Left ventricle myocardium inferior (tissue), 1 donor: ENCODE measurements at regions not wholly inside any gene's neighbourhood (a gene's known extent, or its start where the extent isn't known, plus 50 kb on each side); places are given as distances from the start of the nearest gene placed in this dataset.

Experiments used
- DNase-seq: peaks from one replicate; pipeline ENCODE4 v3.0.0-alpha.2; 2020
- H3K27ac ChIP-seq: fragments of 200-600 bp; replicated peaks from 2 replicates; pipeline ENCODE4 v1.8.0; 2021
- H3K27me3 ChIP-seq: fragments of 200-600 bp; 2 replicates; pipeline ENCODE4 v1.8.0; 2021; ENCODE audit warnings: low read depth
- H3K36me3 ChIP-seq: fragments of 200-600 bp; 2 replicates; pipeline ENCODE4 v1.8.0; 2021
- H3K4me1 ChIP-seq: fragments of 200-600 bp; 2 replicates; pipeline ENCODE4 v1.8.0; 2021
- H3K4me3 ChIP-seq: fragments of 200-600 bp; 2 replicates; pipeline ENCODE4 v1.8.0; 2021; ENCODE audit warnings: mild to moderate bottlenecking, moderate library complexity
- H3K9me3 ChIP-seq: fragments of 200-600 bp; replicated peaks from 2 replicates; pipeline ENCODE4 v1.8.0; 2021
- intact Hi-C: fragments of 100-400 bp; cut with micrococcal nuclease; formaldehyde crosslinking; loops from one replicate; pipeline ENCODE4 v1.11.0; 2022
- TF ChIP-seq, protein P1 (sequence below): fragments of 200-600 bp; IDR thresholded peaks from 2 replicates; pipeline ENCODE4 v1.8.0; 2021; ENCODE audit warnings: antibody characterized with exemption, mild to moderate bottlenecking, borderline replicate concordance
- donor health status: DM: no; HTN: yes; CAD: no; lungs with severe emphysema.

DNA sequence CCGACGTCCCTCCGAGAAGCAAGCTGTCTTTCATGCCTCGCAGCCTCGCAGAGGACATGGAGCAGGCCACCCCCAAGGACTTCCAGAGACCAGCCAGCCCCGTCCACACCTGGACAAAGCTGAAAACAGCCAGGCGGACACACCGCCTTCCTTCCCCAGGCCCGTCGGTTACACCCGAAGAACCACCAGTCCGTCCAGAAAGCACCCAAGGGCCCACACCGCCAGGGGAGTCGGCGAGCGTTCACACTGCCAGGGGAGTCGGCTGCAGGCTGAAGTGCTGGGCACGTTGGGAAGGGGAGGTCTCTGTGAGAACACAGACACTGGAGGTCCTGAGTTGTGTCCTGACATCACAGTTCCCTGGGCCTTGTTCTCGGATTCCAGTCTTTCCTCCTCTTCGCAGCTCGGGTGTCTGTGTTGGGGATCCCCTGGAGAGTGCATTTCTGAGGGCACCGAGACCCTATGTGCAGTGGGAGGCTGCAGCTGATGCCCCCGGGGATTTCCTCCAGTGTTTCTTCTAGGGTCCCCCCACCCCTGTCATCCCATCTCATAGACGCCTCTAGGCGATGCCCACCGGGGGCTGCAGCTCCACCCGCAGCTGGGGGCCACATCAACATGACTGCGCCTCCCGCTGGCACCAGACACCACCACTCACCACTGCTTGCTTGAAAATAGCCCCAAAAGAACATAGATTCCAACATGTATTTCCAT is 344.4 kb upstream of the SALL3 start:
- Histone ChIP-seq H3K27me3 (peaks cover 19% of the 10 kb centered on the region), H3K9me3 (peaks cover 4% of the 10 kb centered on the region), H3K4me1 (no peaks in the 10 kb centered on the region), H3K36me3 (no peaks in the 10 kb centered on the region), H3K27ac (no peak overlapping the region), H3K4me3 (no peak overlapping the region)
- TF ChIP-seq, protein P1, sequence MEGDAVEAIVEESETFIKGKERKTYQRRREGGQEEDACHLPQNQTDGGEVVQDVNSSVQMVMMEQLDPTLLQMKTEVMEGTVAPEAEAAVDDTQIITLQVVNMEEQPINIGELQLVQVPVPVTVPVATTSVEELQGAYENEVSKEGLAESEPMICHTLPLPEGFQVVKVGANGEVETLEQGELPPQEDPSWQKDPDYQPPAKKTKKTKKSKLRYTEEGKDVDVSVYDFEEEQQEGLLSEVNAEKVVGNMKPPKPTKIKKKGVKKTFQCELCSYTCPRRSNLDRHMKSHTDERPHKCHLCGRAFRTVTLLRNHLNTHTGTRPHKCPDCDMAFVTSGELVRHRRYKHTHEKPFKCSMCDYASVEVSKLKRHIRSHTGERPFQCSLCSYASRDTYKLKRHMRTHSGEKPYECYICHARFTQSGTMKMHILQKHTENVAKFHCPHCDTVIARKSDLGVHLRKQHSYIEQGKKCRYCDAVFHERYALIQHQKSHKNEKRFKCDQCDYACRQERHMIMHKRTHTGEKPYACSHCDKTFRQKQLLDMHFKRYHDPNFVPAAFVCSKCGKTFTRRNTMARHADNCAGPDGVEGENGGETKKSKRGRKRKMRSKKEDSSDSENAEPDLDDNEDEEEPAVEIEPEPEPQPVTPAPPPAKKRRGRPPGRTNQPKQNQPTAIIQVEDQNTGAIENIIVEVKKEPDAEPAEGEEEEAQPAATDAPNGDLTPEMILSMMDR = no peak
- DNase-seq = no peak
- intact Hi-C loops = no loop called here

GRCh38 chr18:78636260-78636659 is 343.4 kb upstream of the SALL3 start:
- TF ChIP-seq, protein P1 = no peak
- H3K27ac ChIP-seq = no peak overlapping the region
- no peaks in the 10 kb centered on the region for H3K36me3 ChIP-seq
- no peaks in the 10 kb centered on the region for H3K9me3 ChIP-seq
- H3K27me3 ChIP-seq = peaks cover 29% of the 10 kb centered on the region
- no peak for DNase-seq
- no peaks in the 10 kb centered on the region for H3K4me1 ChIP-seq
- intact Hi-C loops = no loop called here
- no peak overlapping the region for H3K4me3 ChIP-seq

GRCh38 chr18:78637442-78638402 is 341.9 kb upstream of the SALL3 start:
- Histone ChIP-seq H3K27me3 (peaks cover 42% of the 10 kb centered on the region), H3K9me3 (no peaks in the 10 kb centered on the region), H3K27ac (no peak overlapping the region), H3K36me3 (no peaks in the 10 kb centered on the region), H3K4me1 (no peaks in the 10 kb centered on the region), H3K4me3 (no peak overlapping the region)
- intact Hi-C loops = no loop called here
- TF ChIP-seq, protein P1 = no peak
- no peak for DNase-seq

- TF ChIP-seq, protein P1 = no peak
- Histone ChIP-seq H3K27me3 (peaks cover 58% of the 10 kb centered on the region), H3K36me3 (no peaks in the 10 kb centered on the region), H3K9me3 (no peaks in the 10 kb centered on the region), H3K4me1 (no peaks in the 10 kb centered on the region), H3K27ac (no peak overlapping the region), H3K4me3 (no peak overlapping the region)
- DNase-seq = no peak
- intact Hi-C loops = no loop called here
Measured at GRCh38 chr18:78639006-78639950, 340.3 kb upstream of the SALL3 start.
